ENCODE measurements at regions not wholly inside any gene's neighbourhood (a gene's known extent, or its start where the extent isn't known, plus 50 kb on each side); places are given as distances from the start of the nearest gene placed in this dataset.

DNA sequence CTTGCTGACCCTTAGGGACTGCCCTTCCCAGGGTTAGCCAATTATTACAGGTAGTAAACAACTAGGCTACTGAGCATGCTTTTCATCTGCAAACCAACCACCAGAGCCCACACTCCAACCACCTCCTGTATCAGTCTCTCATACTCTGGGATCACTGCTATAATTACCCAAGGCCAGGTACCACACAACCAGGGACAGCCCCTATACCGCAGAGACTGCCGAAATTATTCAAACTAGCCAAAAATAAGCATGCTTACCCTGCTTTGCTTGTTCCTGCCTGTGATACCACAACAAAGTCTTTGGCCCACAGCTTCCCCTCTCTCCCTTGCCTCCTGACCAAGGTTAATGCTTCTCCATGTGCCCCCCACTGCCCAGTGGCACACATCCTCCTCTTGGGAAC is 197.6 kb upstream of the SRRM4 start:
- no peak overlapping the region for H3K4me3 ChIP-seq
- ChIA-PET CTCF (ENCODE audit: low intra/inter-chr PET ratio) (no interaction called here), POLR2A (no interaction called here)
- in situ Hi-C loops (cut with MboI) (no loop called here), intact Hi-C loops (cut with micrococcal nuclease) (no loop called here)
- H3K9me3 ChIP-seq (replicated peaks; ENCODE audit: control insufficient read depth, insufficient read depth, low read depth, low read length), result no peaks in the 10 kb centered on the region
- ATAC-seq (no peak), FAIRE-seq (no peak), DNase-seq (ENCODE audit: extremely low read depth in 1 of 4, low spot score in 3 of 4) (no peak)
- H4K20me1 ChIP-seq (replicated peaks; ENCODE audit: control insufficient read depth, insufficient read depth, low read length), result no peaks in the 10 kb centered on the region
- no peak overlapping the region for H3K4me2 ChIP-seq (ENCODE audit: insufficient read depth, low read length)
- no peaks in the 10 kb centered on the region for H3K27me3 ChIP-seq (ENCODE audit: control insufficient read depth in 2 of 2, insufficient read depth in 2 of 2, low read length in 2 of 2)
- H3K9ac ChIP-seq (ENCODE audit: insufficient read depth in 1 of 2, low read depth in 2 of 2, low read length in 2 of 2), result no peak overlapping the region
- H2AFZ ChIP-seq (ENCODE audit: low read depth, low read length), result no peak overlapping the region
- H3K79me2 ChIP-seq (ENCODE audit: control insufficient read depth, insufficient read depth, low read length), result no peaks in the 10 kb centered on the region
- H3K9me1 ChIP-seq (ENCODE audit: control insufficient read depth, insufficient read depth, low read length), result no peaks in the 10 kb centered on the region
- no peak overlapping the region for H3K27ac ChIP-seq (ENCODE audit: extremely low read depth, low read depth, low read length)
- TF ChIP-seq, protein P1, sequence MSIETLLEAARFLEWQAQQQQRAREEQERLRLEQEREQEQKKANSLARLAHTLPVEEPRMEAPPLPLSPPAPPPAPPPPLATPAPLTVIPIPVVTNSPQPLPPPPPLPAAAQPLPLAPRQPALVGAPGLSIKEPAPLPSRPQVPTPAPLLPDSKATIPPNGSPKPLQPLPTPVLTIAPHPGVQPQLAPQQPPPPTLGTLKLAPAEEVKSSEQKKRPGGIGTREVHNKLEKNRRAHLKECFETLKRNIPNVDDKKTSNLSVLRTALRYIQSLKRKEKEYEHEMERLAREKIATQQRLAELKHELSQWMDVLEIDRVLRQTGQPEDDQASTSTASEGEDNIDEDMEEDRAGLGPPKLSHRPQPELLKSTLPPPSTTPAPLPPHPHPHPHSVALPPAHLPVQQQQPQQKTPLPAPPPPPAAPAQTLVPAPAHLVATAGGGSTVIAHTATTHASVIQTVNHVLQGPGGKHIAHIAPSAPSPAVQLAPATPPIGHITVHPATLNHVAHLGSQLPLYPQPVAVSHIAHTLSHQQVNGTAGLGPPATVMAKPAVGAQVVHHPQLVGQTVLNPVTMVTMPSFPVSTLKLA (conservative IDR thresholded peaks at IDR 0.05), result no peak
- TF ChIP-seq, protein P2, sequence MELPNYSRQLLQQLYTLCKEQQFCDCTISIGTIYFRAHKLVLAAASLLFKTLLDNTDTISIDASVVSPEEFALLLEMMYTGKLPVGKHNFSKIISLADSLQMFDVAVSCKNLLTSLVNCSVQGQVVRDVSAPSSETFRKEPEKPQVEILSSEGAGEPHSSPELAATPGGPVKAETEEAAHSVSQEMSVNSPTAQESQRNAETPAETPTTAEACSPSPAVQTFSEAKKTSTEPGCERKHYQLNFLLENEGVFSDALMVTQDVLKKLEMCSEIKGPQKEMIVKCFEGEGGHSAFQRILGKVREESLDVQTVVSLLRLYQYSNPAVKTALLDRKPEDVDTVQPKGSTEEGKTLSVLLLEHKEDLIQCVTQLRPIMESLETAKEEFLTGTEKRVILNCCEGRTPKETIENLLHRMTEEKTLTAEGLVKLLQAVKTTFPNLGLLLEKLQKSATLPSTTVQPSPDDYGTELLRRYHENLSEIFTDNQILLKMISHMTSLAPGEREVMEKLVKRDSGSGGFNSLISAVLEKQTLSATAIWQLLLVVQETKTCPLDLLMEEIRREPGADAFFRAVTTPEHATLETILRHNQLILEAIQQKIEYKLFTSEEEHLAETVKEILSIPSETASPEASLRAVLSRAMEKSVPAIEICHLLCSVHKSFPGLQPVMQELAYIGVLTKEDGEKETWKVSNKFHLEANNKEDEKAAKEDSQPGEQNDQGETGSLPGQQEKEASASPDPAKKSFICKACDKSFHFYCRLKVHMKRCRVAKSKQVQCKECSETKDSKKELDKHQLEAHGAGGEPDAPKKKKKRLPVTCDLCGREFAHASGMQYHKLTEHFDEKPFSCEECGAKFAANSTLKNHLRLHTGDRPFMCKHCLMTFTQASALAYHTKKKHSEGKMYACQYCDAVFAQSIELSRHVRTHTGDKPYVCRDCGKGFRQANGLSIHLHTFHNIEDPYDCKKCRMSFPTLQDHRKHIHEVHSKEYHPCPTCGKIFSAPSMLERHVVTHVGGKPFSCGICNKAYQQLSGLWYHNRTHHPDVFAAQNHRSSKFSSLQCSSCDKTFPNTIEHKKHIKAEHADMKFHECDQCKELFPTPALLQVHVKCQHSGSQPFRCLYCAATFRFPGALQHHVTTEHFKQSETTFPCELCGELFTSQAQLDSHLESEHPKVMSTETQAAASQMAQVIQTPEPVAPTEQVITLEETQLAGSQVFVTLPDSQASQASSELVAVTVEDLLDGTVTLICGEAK (IDR thresholded peaks at IDR 0.05), result no peak
- TF ChIP-seq, protein P2 (CRISPR knock-in tag; IDR thresholded peaks at IDR 0.05), result no peak
- TF ChIP-seq MCM7 (IDR thresholded peaks at IDR 0.05) (no peak), ZNF384 (IDR thresholded peaks at IDR 0.05; ENCODE audit: low read depth, low read length) (no peak), ZNF408 (CRISPR knock-in tag; IDR thresholded peaks at IDR 0.05; ENCODE audit: low read depth) (no peak), PRMT5 (CRISPR knock-in tag; IDR thresholded peaks at IDR 0.05) (no peak), SRSF3 (IDR thresholded peaks at IDR 0.05; ENCODE audit: insufficient read depth, low read length) (no peak), POLR2AphosphoS2 (IDR thresholded peaks at IDR 0.05; ENCODE audit: low read length) (no peak), HSF4 (CRISPR knock-in tag; IDR thresholded peaks at IDR 0.05; ENCODE audit: borderline replicate concordance) (no peak), SAFB (IDR thresholded peaks at IDR 0.05; ENCODE audit: borderline replicate concordance, low read depth, low read length) (no peak)
- WGBS (ENCODE audit: insufficient coverage, low coverage, missing lambda C conversion rate), result 0% methylated on average over 2 of the region's 2 CpGs
- H3K36me3 ChIP-seq (ENCODE audit: control insufficient read depth, insufficient read depth, low read length), result no peaks in the 10 kb centered on the region
- no TSS peak for BruUV-seq (replicated peaks)
- no peaks in the 10 kb centered on the region for H3K4me1 ChIP-seq (replicated peaks in 1 of 2; ENCODE audit: control insufficient read depth in 2 of 2, insufficient read depth in 2 of 2, low read length in 2 of 2)
